Fibroblast of lung (primary cell): ENCODE measurements at regions not wholly inside any gene's neighbourhood (a gene's known extent, or its start where the extent isn't known, plus 50 kb on each side); places are given as distances from the start of the nearest gene placed in this dataset.
"Not testable (repeated sequence)": the region's sequence is repeated elsewhere in the genome, so short reads cannot be mapped to it uniquely, and the experiment has no call there.

Source experiments
- CTCF ChIP-seq, 2 donors: IDR thresholded peaks in 1 of 2; conservative IDR thresholded peaks in 1 of 2; 1 replicate in 1 of 2; 2 replicates in 1 of 2; pipeline ENCODE4 v1.5.1; 2011 to 2012; ENCODE audit warnings: low read length in 2 of 2, control low read depth in 1 of 2, inconsistent platforms in 1 of 2, low read depth in 1 of 2, mild to moderate bottlenecking in 1 of 2
- EZH2 ChIP-seq: IDR thresholded peaks from 2 replicates; pipeline ENCODE4 v1.5.1; 2012; ENCODE audit warnings: low read length, control low read depth, mild to moderate bottlenecking; ENCODE audit errors: missing control alignments

DNA sequence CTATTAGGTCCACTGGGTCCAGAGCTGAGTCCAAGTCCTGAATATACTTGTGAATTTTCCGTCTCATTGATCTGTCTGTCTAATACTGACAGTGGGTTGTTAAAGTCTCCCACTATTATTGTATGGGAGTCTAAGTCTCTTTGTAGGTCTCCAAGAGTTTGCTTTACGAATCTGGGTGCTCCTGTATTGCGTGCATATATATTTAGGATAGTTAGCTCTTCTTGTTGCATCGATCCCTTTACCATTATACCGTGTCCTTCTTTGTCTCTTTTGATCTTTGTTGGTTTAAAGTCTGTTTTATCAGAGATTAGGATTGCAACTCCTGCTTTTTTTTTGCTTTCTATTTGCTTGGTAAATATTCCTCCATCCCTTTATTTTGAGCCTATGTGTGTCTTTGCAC is 1289.5 kb upstream of the NUDT12 start:
- not testable (repeated sequence) for TF ChIP-seq CTCF (conservative IDR thresholded peaks at IDR 0.05 in 1 of 2, IDR thresholded peaks at IDR 0.05 in 1 of 2; ENCODE audit: low read depth in 1 of 2, low read length in 2 of 2); EZH2
